Smooth muscle cell (in vitro differentiated cells): ENCODE measurements at regions not wholly inside any gene's neighbourhood (a gene's known extent, or its start where the extent isn't known, plus 50 kb on each side); places are given as distances from the start of the nearest gene placed in this dataset.

Experiments used
- DNase-seq: peaks from one replicate; lab custom pipeline; 2025; ENCODE audit not compliant: unreplicated experiment; lab: John Stamatoyannopoulos, UW
- H2AFZ ChIP-seq: fragments of 200-600 bp; sonication (generic); 2 replicates; pipeline ENCODE4 v1.6.0; 2016; ENCODE audit warnings: antibody characterized with exemption, low read depth, mild to moderate bottlenecking
- H3F3A ChIP-seq: fragments of 200-600 bp; sonication (generic); 2 replicates; pipeline ENCODE4 v1.6.0; 2017; ENCODE audit warnings: antibody characterized with exemption, low read depth
- H3K27ac ChIP-seq: fragments of 200-600 bp; sonication (generic); 2 replicates; pipeline ENCODE4 v1.5.1; 2016; ENCODE audit warnings: low read depth, mild to moderate bottlenecking
- H3K27me3 ChIP-seq: fragments of 200-600 bp; sonication (generic); 2 replicates; pipeline ENCODE4 v1.6.1; 2016; ENCODE audit warnings: low read depth, mild to moderate bottlenecking
- H3K36me3 ChIP-seq: fragments of 200-600 bp; sonication (generic); 2 replicates; pipeline ENCODE4 v1.5.1; 2016; ENCODE audit warnings: low read depth
- H3K4me1 ChIP-seq: fragments of 200-600 bp; sonication (generic); 2 replicates; pipeline ENCODE4 v1.5.1; 2016; ENCODE audit warnings: low read depth
- H3K4me2 ChIP-seq: fragments of 200-600 bp; sonication (generic); 2 replicates; pipeline ENCODE4 v1.6.0; 2016; ENCODE audit warnings: mild to moderate bottlenecking
- H3K4me3 ChIP-seq: fragments of 200-600 bp; sonication (generic); 2 replicates; pipeline ENCODE4 v1.5.1; 2016; ENCODE audit warnings: mild to moderate bottlenecking
- H3K79me2 ChIP-seq: fragments of 200-600 bp; sonication (generic); 2 replicates; pipeline ENCODE4 v1.6.0; 2016; ENCODE audit warnings: low read depth, mild to moderate bottlenecking
- H3K9ac ChIP-seq: fragments of 200-600 bp; sonication (generic); 2 replicates; pipeline ENCODE4 v1.6.0; 2016; ENCODE audit warnings: low read depth
- H3K9me3 ChIP-seq: fragments of 200-600 bp; sonication (generic); replicated peaks from 2 replicates; pipeline ENCODE4 v1.5.1; 2016; ENCODE audit warnings: low read depth
- H4K20me1 ChIP-seq: fragments of 200-600 bp; sonication (generic); 2 replicates; pipeline ENCODE4 v1.6.0; 2016; ENCODE audit warnings: low read depth
- CTCF ChIP-seq: fragments of 200-600 bp; sonication (generic); IDR thresholded peaks from 2 replicates; pipeline ENCODE4 v1.5.1; 2017; ENCODE audit warnings: borderline replicate concordance, mild to moderate bottlenecking, antibody characterized with exemption; ENCODE audit not compliant: insufficient read depth, poor library complexity, severe bottlenecking
- WGBS: methylation state at CpG from one replicate; pipeline ENCODE4 v1.1.7; 2016; ENCODE audit warnings: low lambda C conversion rate; 5-methylcytosine and 5-hydroxymethylcytosine counted together

- no peaks in the 10 kb centered on the region for H3F3A ChIP-seq
- no peaks in the 10 kb centered on the region for H3K4me1 ChIP-seq
- H4K20me1 ChIP-seq, result no peaks in the 10 kb centered on the region
- no peak for DNase-seq
- H3K79me2 ChIP-seq, result no peaks in the 10 kb centered on the region
- TF ChIP-seq CTCF, result no peak
- H3K36me3 ChIP-seq, result no peaks in the 10 kb centered on the region
- no peak overlapping the region for H3K9ac ChIP-seq
- H3K9me3 ChIP-seq, result no peaks in the 10 kb centered on the region
- no peak overlapping the region for H3K27ac ChIP-seq
- H3K4me3 ChIP-seq, result no peak overlapping the region
- H2AFZ ChIP-seq, result no peak overlapping the region
- H3K27me3 ChIP-seq, result no peaks in the 10 kb centered on the region
- no peak overlapping the region for H3K4me2 ChIP-seq
- 46% methylated on average over 5 of the region's 5 CpGs for WGBS
Measured at GRCh38 chr2:7588295-7588694, 671.1 kb downstream of the RNF144A start.

GRCh38 chr2:7592618-7593140, 675.5 kb downstream of the RNF144A start:
- no peak overlapping the region for H3K27ac ChIP-seq
- no peak overlapping the region for H2AFZ ChIP-seq
- peaks cover 4% of the 10 kb centered on the region for H3F3A ChIP-seq
- no peaks in the 10 kb centered on the region for H3K9me3 ChIP-seq
- no peak for TF ChIP-seq CTCF
- no peak for DNase-seq
- no peaks in the 10 kb centered on the region for H3K4me1 ChIP-seq
- WGBS, result 82% methylated on average over 5 of the region's 5 CpGs
- no peak overlapping the region for H3K4me2 ChIP-seq
- no peaks in the 10 kb centered on the region for H3K36me3 ChIP-seq
- H4K20me1 ChIP-seq, result no peaks in the 10 kb centered on the region
- no peaks in the 10 kb centered on the region for H3K27me3 ChIP-seq
- no peaks in the 10 kb centered on the region for H3K79me2 ChIP-seq
- H3K4me3 ChIP-seq, result no peak overlapping the region
- no peak overlapping the region for H3K9ac ChIP-seq

- DNase-seq, result no peak
- TF ChIP-seq CTCF, result no peak
- peaks cover 4% of the 10 kb centered on the region for H3F3A ChIP-seq
Measured at GRCh38 chr2:7593360-7593759, 676.1 kb downstream of the RNF144A start.

GRCh38 chr2:7594211-7594610, 677.0 kb downstream of the RNF144A start:
- Histone ChIP-seq H3K27ac (no peak overlapping the region), H3K27me3 (no peaks in the 10 kb centered on the region), H3K36me3 (no peaks in the 10 kb centered on the region), H3K4me3 (no peak overlapping the region), H2AFZ (no peak overlapping the region), H3K9me3 (no peaks in the 10 kb centered on the region), H3K9ac (no peak overlapping the region), H3K4me1 (no peaks in the 10 kb centered on the region), H4K20me1 (no peaks in the 10 kb centered on the region), H3K4me2 (no peak overlapping the region), H3F3A (peaks cover 4% of the 10 kb centered on the region), H3K79me2 (no peaks in the 10 kb centered on the region)
- TF ChIP-seq CTCF, result no peak
- WGBS, result 92% methylated on average over 4 of the region's 4 CpGs
- no peak for DNase-seq

More at GRCh38 chr2:7593360-7593759, 676.1 kb downstream of the RNF144A start:
- Histone ChIP-seq H3K9me3 (no peaks in the 10 kb centered on the region), H3K27me3 (no peaks in the 10 kb centered on the region), H2AFZ (no peak overlapping the region), H3K4me3 (no peak overlapping the region), H4K20me1 (no peaks in the 10 kb centered on the region), H3K4me2 (peak overlapping the region; percentile 62), H3K36me3 (no peaks in the 10 kb centered on the region), H3K9ac (no peak overlapping the region), H3K27ac (no peak overlapping the region), H3K4me1 (no peaks in the 10 kb centered on the region), H3K79me2 (no peaks in the 10 kb centered on the region)
